Astrocyte (in vitro differentiated cells and primary cell): ENCODE measurements at regions not wholly inside any gene's neighbourhood (a gene's known extent, or its start where the extent isn't known, plus 50 kb on each side); places are given as distances from the start of the nearest gene placed in this dataset.

Experiments
- DNase-seq: peaks from one replicate; pipeline ENCODE4 v3.0.0-alpha.2; 2010; ENCODE audit warnings: low read depth
- FAIRE-seq: peaks from 2 replicates; lab custom pipeline; 2011; peaks lifted over from hg19 to GRCh38; lab: Jason Lieb, UNC
- H2AFZ ChIP-seq: 2 replicates; pipeline ENCODE4 v1.6.0; 2012; ENCODE audit warnings: low read depth, low read length, inconsistent platforms
- H3K27ac ChIP-seq: 2 replicates; pipeline ENCODE4 v1.5.1; 2011; ENCODE audit warnings: low read depth, low read length, inconsistent platforms
- H3K27me3 ChIP-seq: 2 replicates; pipeline ENCODE4 v1.6.0; 2011; ENCODE audit warnings: low read length, inconsistent platforms; ENCODE audit not compliant: insufficient read depth
- H3K36me3 ChIP-seq: 2 replicates; pipeline ENCODE4 v1.5.1; 2011; ENCODE audit warnings: low read length, inconsistent platforms; ENCODE audit not compliant: insufficient read depth
- H3K4me1 ChIP-seq: 2 replicates; pipeline ENCODE4 v1.5.1; 2011; ENCODE audit warnings: low read length, inconsistent platforms; ENCODE audit not compliant: insufficient read depth
- H3K4me2 ChIP-seq: 2 replicates; pipeline ENCODE4 v1.6.0; 2012; ENCODE audit warnings: low read length, inconsistent platforms
- H3K4me3 ChIP-seq: 2 replicates; pipeline ENCODE4 v1.5.1; 2011; ENCODE audit warnings: low read depth, mild to moderate bottlenecking, low read length, inconsistent platforms; ENCODE audit not compliant: insufficient read depth
- H3K79me2 ChIP-seq: 2 replicates; pipeline ENCODE4 v1.6.0; 2012; ENCODE audit warnings: mild to moderate bottlenecking, low read length, inconsistent platforms; ENCODE audit not compliant: insufficient read depth
- H3K9ac ChIP-seq: 2 replicates; pipeline ENCODE4 v1.6.0; 2012; ENCODE audit warnings: mild to moderate bottlenecking, low read length, inconsistent platforms
- H3K9me3 ChIP-seq: 2 replicates; pipeline ENCODE4 v1.5.1; 2012; ENCODE audit warnings: low read depth, mild to moderate bottlenecking, low read length, inconsistent platforms; ENCODE audit not compliant: insufficient read depth
- H4K20me1 ChIP-seq: 2 replicates; pipeline ENCODE4 v1.6.0; 2012; ENCODE audit warnings: low read length, inconsistent platforms; ENCODE audit not compliant: insufficient read depth
- H3K27ac Mint-ChIP-seq: one replicate; pipeline ENCODE4 v1.8.0; 2021; ENCODE audit warnings: mild to moderate bottlenecking, mixed read lengths; ENCODE audit not compliant: unreplicated experiment
- H3K27me3 Mint-ChIP-seq: one replicate; pipeline ENCODE4 v1.8.0; 2021; ENCODE audit warnings: low read depth, mixed read lengths; ENCODE audit not compliant: unreplicated experiment
- H3K36me3 Mint-ChIP-seq: one replicate; pipeline ENCODE4 v1.8.0; 2021; ENCODE audit warnings: low read depth, mixed read lengths; ENCODE audit not compliant: unreplicated experiment
- H3K4me1 Mint-ChIP-seq: one replicate; pipeline ENCODE4 v1.8.0; 2021; ENCODE audit warnings: low read depth, mixed read lengths; ENCODE audit not compliant: unreplicated experiment
- H3K4me3 Mint-ChIP-seq: one replicate; pipeline ENCODE4 v1.8.0; 2021; ENCODE audit warnings: mild to moderate bottlenecking, moderate library complexity, mixed read lengths; ENCODE audit not compliant: unreplicated experiment
- H3K9me3 Mint-ChIP-seq: one replicate; pipeline ENCODE4 v1.8.0; 2021; ENCODE audit warnings: mild to moderate bottlenecking, mixed read lengths; ENCODE audit not compliant: unreplicated experiment
- EZH2 ChIP-seq: IDR thresholded peaks from 2 replicates; pipeline ENCODE4 v1.6.1; 2012; ENCODE audit warnings: mild to moderate bottlenecking, low read length, inconsistent platforms; ENCODE audit not compliant: insufficient read depth
- TF ChIP-seq, protein P1 (sequence below): IDR thresholded peaks from 2 replicates; pipeline ENCODE4 v1.5.1; 2011; ENCODE audit warnings: low read depth, mild to moderate bottlenecking, inconsistent platforms, low read length, moderate library complexity; ENCODE audit not compliant: insufficient read depth

GRCh38 chr6:84615113-84615850 lies 149.1 kb downstream of the TBX18 start:
- peaks cover 16% of the 10 kb centered on the region for H3K4me1 Mint-ChIP-seq
- no peaks in the 10 kb centered on the region for H3K79me2 ChIP-seq
- H3K9me3 Mint-ChIP-seq = no peaks in the 10 kb centered on the region
- TF ChIP-seq, protein P1, sequence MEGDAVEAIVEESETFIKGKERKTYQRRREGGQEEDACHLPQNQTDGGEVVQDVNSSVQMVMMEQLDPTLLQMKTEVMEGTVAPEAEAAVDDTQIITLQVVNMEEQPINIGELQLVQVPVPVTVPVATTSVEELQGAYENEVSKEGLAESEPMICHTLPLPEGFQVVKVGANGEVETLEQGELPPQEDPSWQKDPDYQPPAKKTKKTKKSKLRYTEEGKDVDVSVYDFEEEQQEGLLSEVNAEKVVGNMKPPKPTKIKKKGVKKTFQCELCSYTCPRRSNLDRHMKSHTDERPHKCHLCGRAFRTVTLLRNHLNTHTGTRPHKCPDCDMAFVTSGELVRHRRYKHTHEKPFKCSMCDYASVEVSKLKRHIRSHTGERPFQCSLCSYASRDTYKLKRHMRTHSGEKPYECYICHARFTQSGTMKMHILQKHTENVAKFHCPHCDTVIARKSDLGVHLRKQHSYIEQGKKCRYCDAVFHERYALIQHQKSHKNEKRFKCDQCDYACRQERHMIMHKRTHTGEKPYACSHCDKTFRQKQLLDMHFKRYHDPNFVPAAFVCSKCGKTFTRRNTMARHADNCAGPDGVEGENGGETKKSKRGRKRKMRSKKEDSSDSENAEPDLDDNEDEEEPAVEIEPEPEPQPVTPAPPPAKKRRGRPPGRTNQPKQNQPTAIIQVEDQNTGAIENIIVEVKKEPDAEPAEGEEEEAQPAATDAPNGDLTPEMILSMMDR = no peak
- TF ChIP-seq EZH2 = no peak
- H3K4me3 Mint-ChIP-seq = no peak overlapping the region
- no peaks in the 10 kb centered on the region for H3K27me3 ChIP-seq
- H3K4me2 ChIP-seq = no peak overlapping the region
- H3K27ac ChIP-seq = no peak overlapping the region
- H3K4me3 ChIP-seq = no peak overlapping the region
- no peak overlapping the region for H2AFZ ChIP-seq
- H3K9ac ChIP-seq = no peak overlapping the region
- H3K27ac Mint-ChIP-seq = no peak overlapping the region
- H3K36me3 ChIP-seq = no peaks in the 10 kb centered on the region
- no peaks in the 10 kb centered on the region for H4K20me1 ChIP-seq
- no peaks in the 10 kb centered on the region for H3K27me3 Mint-ChIP-seq
- H3K9me3 ChIP-seq = no peaks in the 10 kb centered on the region
- DNase-seq = no peak
- FAIRE-seq = no peak
- peaks cover 15% of the 10 kb centered on the region for H3K4me1 ChIP-seq
- no peaks in the 10 kb centered on the region for H3K36me3 Mint-ChIP-seq

DNA sequence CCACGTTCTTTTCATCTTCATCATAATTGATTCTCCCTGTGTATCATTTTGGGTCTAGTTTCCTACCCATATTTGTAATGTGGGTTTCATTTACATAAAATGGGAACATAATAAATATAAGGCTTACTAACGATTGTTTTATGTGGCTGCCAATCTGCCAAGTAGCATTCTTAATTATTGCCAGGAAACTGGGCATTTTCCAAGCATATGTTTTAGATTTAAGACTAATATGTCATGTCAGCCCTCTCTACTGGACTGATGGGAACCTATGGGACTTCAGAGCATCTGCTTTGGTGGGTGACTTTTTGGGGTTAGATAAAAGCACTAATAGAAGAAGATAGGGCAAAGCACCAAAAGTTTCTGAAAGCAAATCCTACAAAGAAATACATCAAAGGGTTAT lies 157.5 kb downstream of the TBX18 start:
- H3K4me1 ChIP-seq = no peaks in the 10 kb centered on the region
- no peak for FAIRE-seq
- no peak overlapping the region for H3K9ac ChIP-seq
- Mint-ChIP-seq H3K4me3 (no peak overlapping the region), H3K9me3 (peaks cover 3% of the 10 kb centered on the region), H3K27ac (no peak overlapping the region), H3K36me3 (no peaks in the 10 kb centered on the region), H3K4me1 (no peaks in the 10 kb centered on the region), H3K27me3 (no peaks in the 10 kb centered on the region)
- H3K27ac ChIP-seq = no peak overlapping the region
- H3K36me3 ChIP-seq = no peaks in the 10 kb centered on the region
- no peak for DNase-seq
- no peaks in the 10 kb centered on the region for H3K9me3 ChIP-seq
- H3K27me3 ChIP-seq = no peaks in the 10 kb centered on the region
- no peak overlapping the region for H3K4me2 ChIP-seq
- H4K20me1 ChIP-seq = no peaks in the 10 kb centered on the region
- TF ChIP-seq, protein P1 = no peak
- TF ChIP-seq EZH2 = no peak
- H3K79me2 ChIP-seq = no peaks in the 10 kb centered on the region
- H3K4me3 ChIP-seq = no peak overlapping the region
- no peak overlapping the region for H2AFZ ChIP-seq

DNA sequence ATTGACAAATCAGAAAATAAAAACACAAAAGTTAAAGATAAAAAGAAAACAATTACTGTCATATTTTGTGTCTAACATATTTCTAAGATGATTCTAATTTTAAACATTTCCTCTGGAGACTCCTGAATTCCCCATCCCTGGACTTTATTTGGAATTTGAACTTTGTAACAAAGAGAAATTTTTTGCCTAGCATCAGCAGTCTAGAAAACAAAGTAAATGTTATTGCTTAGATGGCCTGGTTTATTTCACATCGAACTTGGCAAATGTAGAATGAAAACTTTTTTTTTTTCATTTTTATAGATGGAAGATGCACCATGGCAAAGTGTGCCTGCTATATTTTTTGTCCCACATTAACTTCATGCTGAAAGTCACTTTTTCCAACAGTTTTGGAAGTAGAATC lies 159.1 kb downstream of the TBX18 start:
- Histone ChIP-seq H3K27me3 (no peaks in the 10 kb centered on the region), H3K4me3 (no peak overlapping the region), H3K9me3 (no peaks in the 10 kb centered on the region), H2AFZ (no peak overlapping the region), H3K4me1 (no peaks in the 10 kb centered on the region), H3K4me2 (no peak overlapping the region), H3K9ac (no peak overlapping the region), H3K36me3 (no peaks in the 10 kb centered on the region), H3K27ac (no peak overlapping the region), H4K20me1 (no peaks in the 10 kb centered on the region), H3K79me2 (no peaks in the 10 kb centered on the region)
- Mint-ChIP-seq H3K4me1 (no peaks in the 10 kb centered on the region), H3K27ac (no peak overlapping the region), H3K4me3 (no peak overlapping the region), H3K27me3 (no peaks in the 10 kb centered on the region), H3K9me3 (peaks cover 4% of the 10 kb centered on the region), H3K36me3 (no peaks in the 10 kb centered on the region)
- FAIRE-seq = no peak
- no peak for DNase-seq
- TF ChIP-seq EZH2 = no peak
- TF ChIP-seq, protein P1 = no peak
